Hepatocyte (in vitro differentiated cells): ENCODE measurements at regions not wholly inside any gene's neighbourhood (a gene's known extent, or its start where the extent isn't known, plus 50 kb on each side); places are given as distances from the start of the nearest gene placed in this dataset.
"Not testable (repeated sequence)": the region's sequence is repeated elsewhere in the genome, so short reads cannot be mapped to it uniquely, and the experiment has no call there.

Source experiments
- DNase-seq: peaks from one replicate; pipeline ENCODE4 v3.0.0-alpha.2; 2016; ENCODE audit warnings: low spot score
- H2AFZ ChIP-seq: fragments of 200-600 bp; sonication (generic); 2 replicates; pipeline ENCODE4 v1.6.0; 2016; ENCODE audit warnings: antibody characterized with exemption, mild to moderate bottlenecking
- H3K27ac ChIP-seq: fragments of 200-600 bp; sonication (generic); 2 replicates; pipeline ENCODE4 v1.5.1; 2016; ENCODE audit warnings: mild to moderate bottlenecking
- H3K27me3 ChIP-seq: fragments of 200-600 bp; sonication (generic); 2 replicates; pipeline ENCODE4 v1.6.1; 2016
- H3K36me3 ChIP-seq: fragments of 200-600 bp; sonication (generic); replicated peaks from 2 replicates; pipeline ENCODE4 v1.5.1; 2016; ENCODE audit warnings: low read depth; ENCODE audit not compliant: insufficient read depth
- H3K4me1 ChIP-seq: fragments of 200-600 bp; sonication (generic); 2 replicates; pipeline ENCODE4 v1.5.1; 2016; ENCODE audit warnings: mild to moderate bottlenecking, moderate library complexity; ENCODE audit not compliant: insufficient read depth
- H3K4me2 ChIP-seq: fragments of 200-600 bp; sonication (generic); 2 replicates; pipeline ENCODE4 v1.6.0; 2016
- H3K4me3 ChIP-seq: fragments of 200-600 bp; sonication (generic); 2 replicates; pipeline ENCODE4 v1.5.1; 2016; ENCODE audit warnings: mild to moderate bottlenecking
- H3K79me2 ChIP-seq: fragments of 200-600 bp; sonication (generic); 2 replicates; pipeline ENCODE4 v1.6.0; 2017; ENCODE audit warnings: mild to moderate bottlenecking
- H3K9me2 ChIP-seq: fragments of 200-600 bp; sonication (generic); replicated peaks from 2 replicates; pipeline ENCODE4 v1.6.0; 2017; ENCODE audit warnings: mild to moderate bottlenecking; ENCODE audit not compliant: insufficient read depth
- H3K9me3 ChIP-seq: fragments of 200-600 bp; sonication (generic); 2 replicates; pipeline ENCODE4 v1.5.1; 2016; ENCODE audit warnings: low read depth, mild to moderate bottlenecking
- H4K20me1 ChIP-seq: fragments of 200-600 bp; sonication (generic); 2 replicates; pipeline ENCODE4 v1.6.0; 2016; ENCODE audit warnings: mild to moderate bottlenecking; ENCODE audit not compliant: insufficient read depth, poor library complexity, severe bottlenecking
- CTCF ChIP-seq: fragments of 200-600 bp; sonication (generic); IDR thresholded peaks from 2 replicates; pipeline ENCODE4 v1.5.1; 2016; ENCODE audit warnings: antibody characterized with exemption, mild to moderate bottlenecking; ENCODE audit not compliant: poor library complexity
- EZH2 ChIP-seq: fragments of 200-600 bp; sonication (generic); IDR thresholded peaks from 2 replicates; pipeline ENCODE4 v1.6.1; 2016; ENCODE audit warnings: antibody characterized with exemption, mild to moderate bottlenecking, borderline replicate concordance
- EZH2phosphoT487 ChIP-seq: fragments of 200-600 bp; sonication (generic); IDR thresholded peaks from one replicate; pipeline ENCODE4 v1.6.1; 2018; ENCODE audit warnings: antibody characterized with exemption, mild to moderate bottlenecking, low read depth, moderate library complexity; ENCODE audit not compliant: unreplicated experiment, severe bottlenecking
- WGBS: methylation state at CpG from one replicate; pipeline ENCODE4 v1.1.6; 2016; ENCODE audit warnings: low lambda C conversion rate; ENCODE audit errors: missing lambda C conversion rate; 5-methylcytosine and 5-hydroxymethylcytosine counted together

DNA sequence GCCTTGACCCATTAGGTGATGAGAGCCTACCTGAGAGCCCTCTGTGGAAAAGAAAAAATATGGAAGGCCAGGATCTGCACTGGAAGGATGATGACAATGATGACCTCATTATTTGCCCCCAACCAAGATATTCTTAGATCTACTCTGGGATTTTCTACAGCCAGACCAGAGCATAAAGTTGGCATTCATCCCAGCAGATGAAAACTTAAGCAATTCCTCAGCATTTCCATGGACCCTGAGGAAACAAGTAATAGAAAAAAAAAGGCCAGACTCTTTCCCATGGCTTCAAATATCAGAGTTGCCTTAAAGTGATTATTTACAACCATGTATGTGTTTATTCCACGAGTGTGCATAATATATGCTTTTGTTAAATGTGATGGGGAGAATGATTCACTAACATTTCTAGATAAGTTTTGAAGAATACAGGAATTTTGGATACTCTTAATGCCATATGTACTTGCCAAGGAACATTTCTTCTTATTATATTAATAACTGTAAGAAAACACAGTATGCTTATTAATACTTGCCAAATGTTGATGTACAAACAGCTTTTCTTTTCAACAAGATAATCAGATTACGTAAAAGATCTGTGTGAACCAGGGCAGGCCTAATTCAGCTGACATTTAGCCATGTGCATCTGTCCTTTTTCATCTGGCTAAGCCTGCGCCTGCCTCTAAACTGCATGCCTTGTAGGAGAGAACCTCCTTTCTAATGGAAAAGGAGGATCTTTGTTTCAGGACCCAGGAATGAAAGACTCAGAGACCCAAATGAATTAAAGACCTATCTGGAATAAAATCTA is 94.8 kb downstream of the ARRDC3 start:
- Histone ChIP-seq H4K20me1 (no peaks in the 10 kb centered on the region), H3K4me1 (no peaks in the 10 kb centered on the region), H3K79me2 (no peaks in the 10 kb centered on the region), H3K9me2 (no peaks in the 10 kb centered on the region), H3K27ac (peak overlapping the region; percentile 42), H3K27me3 (no peaks in the 10 kb centered on the region), H3K4me2 (no peak overlapping the region), H3K9me3 (no peaks in the 10 kb centered on the region), H3K4me3 (no peak overlapping the region), H3K36me3 (no peaks in the 10 kb centered on the region), H2AFZ (no peak overlapping the region)
- DNase-seq, result peak; percentile 36
- WGBS, result 70% methylated on average over 3 of the region's 3 CpGs
- no peak for TF ChIP-seq EZH2phosphoT487
- TF ChIP-seq EZH2, result no peak
- TF ChIP-seq CTCF, result no peak

GRCh38 chr5:91285062-91285461 is 98.1 kb downstream of the ARRDC3 start:
- H3K27me3 ChIP-seq, result not testable (repeated sequence)

GRCh38 chr5:91283899-91284298 is 99.2 kb downstream of the ARRDC3 start:
- TF ChIP-seq EZH2phosphoT487 (no peak), EZH2 (no peak), CTCF (no peak)
- no peaks in the 10 kb centered on the region for H3K36me3 ChIP-seq
- no peak overlapping the region for H3K4me2 ChIP-seq
- DNase-seq, result no peak
- H3K27ac ChIP-seq, result no peak overlapping the region
- H3K9me2 ChIP-seq, result no peaks in the 10 kb centered on the region
- no peaks in the 10 kb centered on the region for H3K79me2 ChIP-seq
- no peaks in the 10 kb centered on the region for H3K27me3 ChIP-seq
- H3K9me3 ChIP-seq, result no peaks in the 10 kb centered on the region
- H3K4me3 ChIP-seq, result no peak overlapping the region
- no peak overlapping the region for H2AFZ ChIP-seq
- H3K4me1 ChIP-seq, result no peaks in the 10 kb centered on the region
- H4K20me1 ChIP-seq, result no peaks in the 10 kb centered on the region

More at GRCh38 chr5:91285062-91285461, 98.1 kb downstream of the ARRDC3 start:
- H3K9me2 ChIP-seq, H2AFZ ChIP-seq, H3K4me3 ChIP-seq, H3K4me2 ChIP-seq, H3K9me3 ChIP-seq, H3K27ac ChIP-seq, H3K79me2 ChIP-seq, H4K20me1 ChIP-seq, H3K36me3 ChIP-seq, H3K4me1 ChIP-seq, DNase-seq: not testable (repeated sequence)
- 84% methylated on average over 4 of the region's 4 CpGs for WGBS

- Histone ChIP-seq H3K4me3 (no peak overlapping the region), H3K4me1 (no peaks in the 10 kb centered on the region), H3K36me3 (no peaks in the 10 kb centered on the region), H3K4me2 (no peak overlapping the region), H2AFZ (no peak overlapping the region), H3K27me3 (no peaks in the 10 kb centered on the region), H3K27ac (no peak overlapping the region), H3K9me2 (no peaks in the 10 kb centered on the region), H3K79me2 (no peaks in the 10 kb centered on the region), H3K9me3 (no peaks in the 10 kb centered on the region), H4K20me1 (no peaks in the 10 kb centered on the region)
- WGBS, result 79% methylated on average over 4 of the region's 4 CpGs
- TF ChIP-seq CTCF (no peak), EZH2 (no peak), EZH2phosphoT487 (no peak)
- DNase-seq, result no peak
Observed at GRCh38 chr5:91283326-91283725, 99.8 kb downstream of the ARRDC3 start.
